HCT116 (cell line): ENCODE measurements at regions not wholly inside any gene's neighbourhood (a gene's known extent, or its start where the extent isn't known, plus 50 kb on each side); places are given as distances from the start of the nearest gene placed in this dataset.

ENCODE experiments used
- ATAC-seq: fragments of 200-7000 bp; cut with Tn5 transposase; 2 replicates; pipeline ENCODE4 v1.9.1; 2020; ENCODE audit warnings: mild to moderate bottlenecking, moderate library complexity
- BruUV-seq: library from RNA; stranded (reverse); fragments of 400-500 nt; replicated peaks from 2 replicates; lab custom pipeline; 2021; lab: Mats Ljungman, UMichigan
- CTCF ChIA-PET: fragments of 300-600 bp; sonication (Branson Sonifier 250); formaldehyde crosslinking; loops from one replicate; lab custom pipeline; 2021; ENCODE audit warnings: antibody characterized with exemption; lab: Charles Lee
- POLR2A ChIA-PET: fragments of 300-600, 350-600 bp; sonication (Branson Sonifier 250); formaldehyde crosslinking; loops from one replicate; lab custom pipeline; 2021; ENCODE audit warnings: antibody characterized with exemption; lab: Charles Lee
- RAD21 ChIA-PET, 2 experiments: fragments of 300-600 bp; sonication (Branson Sonifier 250); formaldehyde crosslinking; loops; one replicate each; lab custom pipeline; 2023; ENCODE audit warnings: low total read pairs in 2 of 2; ENCODE audit not compliant: uncharacterized antibody in 2 of 2, unreplicated experiment in 2 of 2, low non-redundant PET in 1 of 2; lab: Charles Lee
- DNase-seq: peaks from one replicate; pipeline ENCODE4 v3.0.0-alpha.2; 2010; ENCODE audit warnings: low read depth, low spot score
- H2AFZ ChIP-seq: fragments of 200-600 bp; shearing (Covaris generic), sonication (generic); 2 replicates; pipeline ENCODE4 v1.6.1; 2017; ENCODE audit warnings: low read depth, mixed run types, mixed read lengths, antibody characterized with exemption, low read length; ENCODE audit not compliant: poor library complexity, severe bottlenecking
- H3K27ac ChIP-seq: 2 replicates; pipeline ENCODE4 v1.5.1; 2012; ENCODE audit warnings: low read depth, low read length
- H3K27me3 ChIP-seq: fragments of 200-600 bp; sonication (generic); 2 replicates; pipeline ENCODE4 v1.6.1; 2016; ENCODE audit warnings: mixed run types, low read length, mixed read lengths; ENCODE audit not compliant: insufficient read depth
- H3K36me3 ChIP-seq, 2 experiments: fragments of 200-500 bp in 1 of 2; fragments of 200-600 bp in 1 of 2; sonication (Bioruptor generic) in 1 of 2; sonication (generic) in 1 of 2; 2 replicates each; pipeline versions ENCODE4 v1.5.1 to v1.6.1; 2014 to 2016; ENCODE audit warnings: low read length in 2 of 2, inconsistent platforms in 1 of 2, mixed read lengths in 1 of 2, mixed run types in 1 of 2; ENCODE audit not compliant: insufficient read depth in 2 of 2, control insufficient read depth in 1 of 2
- H3K4me1 ChIP-seq, 2 experiments: fragments of 200-600 bp in 1 of 2; sonication (generic) in 1 of 2; 2 replicates each; pipeline versions ENCODE4 v1.5.1 to v1.6.1; 2012 to 2017; ENCODE audit warnings: low read length in 2 of 2, inconsistent platforms in 1 of 2, mild to moderate bottlenecking in 1 of 2, mixed read lengths in 1 of 2, mixed run types in 1 of 2, moderate library complexity in 1 of 2; ENCODE audit not compliant: insufficient read depth in 2 of 2, control insufficient read depth in 1 of 2
- H3K4me2 ChIP-seq: fragments of 200-600 bp; sonication (generic); 2 replicates; pipeline ENCODE4 v1.6.1; 2017; ENCODE audit warnings: mixed run types, low read length, mixed read lengths
- H3K4me3 ChIP-seq, 2 experiments: fragments of 200-600 bp in 1 of 2; sonication (generic) in 1 of 2; replicated peaks in 1 of 2; 2 replicates each; pipeline ENCODE4 v1.5.1; 2011 to 2016; ENCODE audit warnings: low read length in 2 of 2, control low read depth in 1 of 2, low read depth in 1 of 2, mild to moderate bottlenecking in 1 of 2, mixed read lengths in 1 of 2, mixed run types in 1 of 2
- H3K79me2 ChIP-seq: fragments of 200-600 bp; sonication (generic); 2 replicates; pipeline ENCODE4 v1.6.1; 2017; ENCODE audit warnings: mild to moderate bottlenecking, mixed run types, low read length, moderate library complexity, mixed read lengths; ENCODE audit not compliant: insufficient read depth
- H3K9ac ChIP-seq: fragments of 200-600 bp; sonication (generic); 2 replicates; pipeline ENCODE4 v1.6.1; 2016; ENCODE audit warnings: low read length, mixed read lengths
- H3K9me2 ChIP-seq: fragments of 200-600 bp; sonication (generic), shearing (Covaris generic); 2 replicates; pipeline ENCODE4 v1.6.1; 2017; ENCODE audit warnings: mixed run types, mild to moderate bottlenecking, moderate library complexity; ENCODE audit not compliant: insufficient read depth
- H3K9me3 ChIP-seq, 2 experiments: fragments of 200-500 bp in 1 of 2; fragments of 200-600 bp in 1 of 2; sonication (Bioruptor generic) in 1 of 2; sonication (generic) in 1 of 2; 2 replicates each; pipeline ENCODE4 v1.6.1; 2014 to 2017; ENCODE audit warnings: low read length in 2 of 2, mixed read lengths in 2 of 2, inconsistent platforms in 1 of 2, low read depth in 1 of 2, mild to moderate bottlenecking in 1 of 2, mixed run types in 1 of 2, moderate library complexity in 1 of 2; ENCODE audit not compliant: control insufficient read depth in 1 of 2, insufficient read depth in 1 of 2
- H4K20me1 ChIP-seq: fragments of 200-600 bp; sonication (generic), shearing (Covaris generic); 2 replicates; pipeline ENCODE4 v1.6.1; 2017; ENCODE audit warnings: mixed run types, mild to moderate bottlenecking, moderate library complexity; ENCODE audit not compliant: insufficient read depth
- CBX3 ChIP-seq: IDR thresholded peaks from 2 replicates; pipeline ENCODE4 v1.6.1; 2012; ENCODE audit warnings: low read depth
- EZH2 ChIP-seq: fragments of 200-600 bp; sonication (generic); IDR thresholded peaks from 2 replicates; pipeline ENCODE4 v1.6.1; 2017; ENCODE audit warnings: antibody characterized with exemption, mixed run types
- FOSL1 ChIP-seq: IDR thresholded peaks from 2 replicates; pipeline ENCODE4 v1.6.1; 2012; ENCODE audit warnings: low read depth
- RAD21 ChIP-seq: IDR thresholded peaks from 2 replicates; pipeline ENCODE4 v1.6.1; 2012; ENCODE audit warnings: low read depth, mild to moderate bottlenecking
- intact Hi-C: fragments of 100-400 bp; cut with micrococcal nuclease; formaldehyde crosslinking; loops from 2 replicates; pipeline ENCODE4 v1.10.0; 2022
- TF ChIP-seq, protein P1 (sequence below), 3 experiments: fragments of 200-600 bp in 1 of 3; sonication (generic) in 1 of 3; IDR thresholded peaks in 2 of 3; conservative IDR thresholded peaks in 1 of 3; 2 replicates each; pipeline ENCODE4 v1.5.1; 2012 to 2017; ENCODE audit warnings: low read depth in 2 of 3, low read length in 2 of 3, antibody characterized with exemption in 1 of 3, borderline replicate concordance in 1 of 3, control low read depth in 1 of 3, mild to moderate bottlenecking in 1 of 3, mixed read lengths in 1 of 3, mixed run types in 1 of 3, moderate library complexity in 1 of 3; ENCODE audit not compliant: insufficient read depth in 1 of 3
- TF ChIP-seq, protein P2 (sequence below): IDR thresholded peaks from 2 replicates; pipeline ENCODE4 v1.6.1; 2012

DNA sequence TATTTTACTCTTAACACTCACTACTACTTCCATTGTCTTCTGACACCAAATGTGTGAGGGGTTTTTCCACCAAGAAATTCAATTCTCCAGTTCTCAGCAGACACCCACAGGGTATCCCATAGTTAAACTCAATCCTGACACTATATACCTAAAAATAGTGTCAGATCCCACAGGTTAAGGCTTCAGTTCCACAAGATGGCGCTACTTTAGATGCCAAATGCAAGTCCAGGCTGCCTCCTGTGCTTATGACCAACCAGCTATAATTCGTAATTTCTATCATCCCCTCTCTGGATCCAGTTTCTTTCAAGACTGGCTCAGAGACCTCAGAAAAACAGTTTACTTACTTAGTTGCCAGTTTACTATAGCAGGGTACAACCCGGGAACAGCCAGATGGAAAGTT is 1146.2 kb upstream of the SPRY2 start:
- H3K4me3 ChIP-seq = no peak overlapping the region
- no peaks in the 10 kb centered on the region for H3K36me3 ChIP-seq
- no peak overlapping the region for H2AFZ ChIP-seq
- no TSS peak for BruUV-seq
- H4K20me1 ChIP-seq = no peaks in the 10 kb centered on the region
- peak; percentile 35 for DNase-seq
- POLR2A ChIA-PET = no interaction called here
- no peaks in the 10 kb centered on the region for H3K27me3 ChIP-seq
- H3K4me2 ChIP-seq = no peak overlapping the region
- RAD21 ChIA-PET = no interaction called here
- peak; percentile 78 for ATAC-seq
- TF ChIP-seq FOSL1 (no peak), RAD21 (peak; percentile 35; the same call in 1 of the 2 replicates)
- TF ChIP-seq, protein P1, sequence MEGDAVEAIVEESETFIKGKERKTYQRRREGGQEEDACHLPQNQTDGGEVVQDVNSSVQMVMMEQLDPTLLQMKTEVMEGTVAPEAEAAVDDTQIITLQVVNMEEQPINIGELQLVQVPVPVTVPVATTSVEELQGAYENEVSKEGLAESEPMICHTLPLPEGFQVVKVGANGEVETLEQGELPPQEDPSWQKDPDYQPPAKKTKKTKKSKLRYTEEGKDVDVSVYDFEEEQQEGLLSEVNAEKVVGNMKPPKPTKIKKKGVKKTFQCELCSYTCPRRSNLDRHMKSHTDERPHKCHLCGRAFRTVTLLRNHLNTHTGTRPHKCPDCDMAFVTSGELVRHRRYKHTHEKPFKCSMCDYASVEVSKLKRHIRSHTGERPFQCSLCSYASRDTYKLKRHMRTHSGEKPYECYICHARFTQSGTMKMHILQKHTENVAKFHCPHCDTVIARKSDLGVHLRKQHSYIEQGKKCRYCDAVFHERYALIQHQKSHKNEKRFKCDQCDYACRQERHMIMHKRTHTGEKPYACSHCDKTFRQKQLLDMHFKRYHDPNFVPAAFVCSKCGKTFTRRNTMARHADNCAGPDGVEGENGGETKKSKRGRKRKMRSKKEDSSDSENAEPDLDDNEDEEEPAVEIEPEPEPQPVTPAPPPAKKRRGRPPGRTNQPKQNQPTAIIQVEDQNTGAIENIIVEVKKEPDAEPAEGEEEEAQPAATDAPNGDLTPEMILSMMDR (IDR thresholded peaks at IDR 0.05 in 2 of 3, conservative IDR thresholded peaks at IDR 0.05 in 1 of 3; ENCODE audit: borderline replicate concordance in 1 of 3, insufficient read depth in 1 of 3, low read depth in 2 of 3, low read length in 2 of 3) = peak; percentile 10 to 56 (median 50); a peak in 4 of 6 replicates
- H3K9ac ChIP-seq = no peak overlapping the region
- H3K4me1 ChIP-seq = no peaks in the 10 kb centered on the region
- H3K79me2 ChIP-seq = no peaks in the 10 kb centered on the region
- no peak overlapping the region for H3K27ac ChIP-seq
- no peaks in the 10 kb centered on the region for H3K9me2 ChIP-seq
- H3K9me3 ChIP-seq = no peaks in the 10 kb centered on the region
- CTCF ChIA-PET = interaction anchor here (0.7 to 1.4 kb wide), 4 partner anchors 10 to 470 kb away, joined by 3 to 8 read pairs (median 4); no protein-coding TSS in a partner anchor
- intact Hi-C loops = loop anchor here (10.0 kb wide), 1 partner anchor 312 kb away; no protein-coding TSS in a partner anchor

DNA sequence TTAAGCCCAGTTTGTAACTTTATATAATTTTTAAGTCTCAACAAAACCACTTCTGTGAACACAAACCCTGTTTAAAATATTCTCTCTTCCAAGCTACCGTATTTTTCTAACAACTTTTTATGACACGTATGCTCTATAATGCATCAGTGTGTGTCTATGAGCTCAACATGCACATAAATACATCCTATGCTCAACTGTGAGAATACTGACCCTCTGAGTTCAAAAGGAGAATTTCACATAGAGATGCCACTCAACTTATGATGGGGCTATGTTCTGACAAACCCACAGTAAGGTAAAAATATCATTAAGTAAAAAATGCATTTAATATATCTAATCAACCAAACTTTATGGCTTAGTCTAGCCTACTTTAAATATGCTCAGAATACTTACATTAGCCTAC is 1139.7 kb upstream of the SPRY2 start:
- ChIA-PET RAD21 (no interaction called here), CTCF (interaction anchor here (2.0 kb wide), 1 partner anchor 309 kb away, joined by 19 read pairs; no protein-coding TSS in a partner anchor), POLR2A (no interaction called here)
- H3K9me2 ChIP-seq = no peaks in the 10 kb centered on the region
- no peak for ATAC-seq
- intact Hi-C loops = loop anchor here (10.0 kb wide), 1 partner anchor 306 kb away; no protein-coding TSS in a partner anchor
- H2AFZ ChIP-seq = no peak overlapping the region
- no peak overlapping the region for H3K27ac ChIP-seq
- H3K4me3 ChIP-seq = no peak overlapping the region
- H4K20me1 ChIP-seq = no peaks in the 10 kb centered on the region
- TF ChIP-seq, protein P2, sequence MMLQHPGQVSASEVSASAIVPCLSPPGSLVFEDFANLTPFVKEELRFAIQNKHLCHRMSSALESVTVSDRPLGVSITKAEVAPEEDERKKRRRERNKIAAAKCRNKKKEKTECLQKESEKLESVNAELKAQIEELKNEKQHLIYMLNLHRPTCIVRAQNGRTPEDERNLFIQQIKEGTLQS = no peak
- TF ChIP-seq, protein P1 (IDR thresholded peaks at IDR 0.05 in 2 of 3, conservative IDR thresholded peaks at IDR 0.05 in 1 of 3; ENCODE audit: borderline replicate concordance in 1 of 3, insufficient read depth in 1 of 3, low read depth in 2 of 3, low read length in 2 of 3) = 0 out of 6 replicates have a peak, but pooled peaks of 1 of the 3 experiments have one; percentile 7
- TF ChIP-seq CBX3 (no peak), RAD21 (peak; percentile 7; the same call in 1 of the 2 replicates), EZH2 (no peak)
- H3K79me2 ChIP-seq = no peaks in the 10 kb centered on the region
- no peaks in the 10 kb centered on the region for H3K36me3 ChIP-seq
- DNase-seq = no peak
- no TSS peak for BruUV-seq
- H3K27me3 ChIP-seq = no peaks in the 10 kb centered on the region
- no peaks in the 10 kb centered on the region for H3K4me1 ChIP-seq
- no peak overlapping the region for H3K4me2 ChIP-seq
- no peak overlapping the region for H3K9ac ChIP-seq
- no peaks in the 10 kb centered on the region for H3K9me3 ChIP-seq
